Endothelial cell of umbilical vein (primary cell): ENCODE measurements at regions not wholly inside any gene's neighbourhood (a gene's known extent, or its start where the extent isn't known, plus 50 kb on each side); places are given as distances from the start of the nearest gene placed in this dataset.

ENCODE experiments used
- BruUV-seq: library from RNA; stranded (reverse); fragments of 400-500 nt; replicated peaks from 2 replicates; lab custom pipeline; 2021; lab: Mats Ljungman, UMichigan
- CTCF ChIA-PET: fragments of 300-600, 350-600 bp; sonication (Branson Sonifier 250); formaldehyde crosslinking; loops from one replicate; lab custom pipeline; 2021; ENCODE audit warnings: antibody characterized with exemption, inconsistent platforms; lab: Charles Lee
- POLR2A ChIA-PET: fragments of 300-600, 350-600 bp; sonication (Branson Sonifier 250); formaldehyde crosslinking; loops from one replicate; lab custom pipeline; 2021; ENCODE audit warnings: antibody characterized with exemption, inconsistent platforms; lab: Charles Lee
- DNase-seq: peaks from one replicate; pipeline ENCODE4 v3.0.0-alpha.2; 2011; ENCODE audit warnings: low read depth, low spot score
- FAIRE-seq: peaks from 2 replicates; lab custom pipeline; 2011; peaks lifted over from hg19 to GRCh38; lab: Jason Lieb, UNC
- H2AFZ ChIP-seq: 2 replicates; pipeline ENCODE4 v1.6.0; 2012; ENCODE audit warnings: low read depth, low read length, control low read depth, inconsistent platforms
- H3K27ac ChIP-seq: 2 replicates; pipeline ENCODE4 v1.5.1; 2011; ENCODE audit warnings: low read depth, mild to moderate bottlenecking, control low read depth, low read length, moderate library complexity; ENCODE audit not compliant: insufficient read depth
- H3K27me3 ChIP-seq, 2 experiments: 2 replicates each; pipeline versions ENCODE4 v1.6.0 to v1.6.1; 2011; ENCODE audit warnings: low read length in 2 of 2, mixed read lengths in 1 of 2; ENCODE audit not compliant: control insufficient read depth in 2 of 2, insufficient read depth in 2 of 2
- H3K36me3 ChIP-seq, 2 experiments: 2 replicates in 1 of 2; 3 replicates in 1 of 2; pipeline ENCODE4 v1.5.1; 2011; ENCODE audit warnings: low read length in 2 of 2, mild to moderate bottlenecking in 1 of 2, moderate library complexity in 1 of 2; ENCODE audit not compliant: control insufficient read depth in 2 of 2, insufficient read depth in 2 of 2; ENCODE audit errors: extremely low read depth in 1 of 2
- H3K4me1 ChIP-seq: 3 replicates; pipeline ENCODE4 v1.5.1; 2011; ENCODE audit warnings: mild to moderate bottlenecking, low read length; ENCODE audit not compliant: control insufficient read depth, insufficient read depth; ENCODE audit errors: extremely low read depth
- H3K4me2 ChIP-seq: 2 replicates; pipeline ENCODE4 v1.6.1; 2011; ENCODE audit warnings: low read length, control low read depth, mixed read lengths; ENCODE audit not compliant: insufficient read depth
- H3K4me3 ChIP-seq, 3 experiments: fragments of 200-600 bp in 1 of 3; sonication (generic), shearing (Covaris generic) in 1 of 3; replicated peaks in 1 of 3; 2 replicates each; pipeline ENCODE4 v1.5.1; 2011 to 2016; ENCODE audit warnings: control low read depth in 3 of 3, low read length in 3 of 3, mild to moderate bottlenecking in 2 of 3, inconsistent platforms in 1 of 3, low read depth in 1 of 3, moderate library complexity in 1 of 3; ENCODE audit not compliant: insufficient read depth in 1 of 3
- H3K79me2 ChIP-seq: 2 replicates; pipeline ENCODE4 v1.6.0; 2012; ENCODE audit warnings: low read length, inconsistent platforms; ENCODE audit not compliant: control insufficient read depth, insufficient read depth
- H3K9ac ChIP-seq: replicated peaks from 2 replicates; pipeline ENCODE3; 2011; ENCODE audit warnings: low read length, control low read depth; ENCODE audit not compliant: insufficient read depth; ENCODE audit errors: extremely low read depth
- H3K9me1 ChIP-seq: replicated peaks from 3 replicates; pipeline ENCODE4 v1.6.0; 2011; ENCODE audit warnings: mild to moderate bottlenecking, low read length; ENCODE audit not compliant: control insufficient read depth, insufficient read depth; ENCODE audit errors: extremely low read depth
- H3K9me3 ChIP-seq: replicated peaks from 2 replicates; pipeline ENCODE4 v1.5.1; 2012; ENCODE audit warnings: low read length, inconsistent platforms; ENCODE audit not compliant: control insufficient read depth, insufficient read depth
- H4K20me1 ChIP-seq: replicated peaks from 2 replicates; pipeline ENCODE3; 2011; ENCODE audit warnings: mild to moderate bottlenecking, low read length; ENCODE audit not compliant: control insufficient read depth, insufficient read depth; ENCODE audit errors: extremely low read depth
- CTCF ChIP-seq, 2 donors: IDR thresholded peaks; 1 replicate in 1 of 2; 2 replicates in 1 of 2; pipeline ENCODE4 v1.5.1; 2011; ENCODE audit warnings: low read length in 2 of 2, mild to moderate bottlenecking in 2 of 2, moderate library complexity in 2 of 2, control low read depth in 1 of 2, inconsistent platforms in 1 of 2, low read depth in 1 of 2; ENCODE audit not compliant: insufficient read depth in 1 of 2; ENCODE audit errors: extremely low read depth in 1 of 2
- EZH2 ChIP-seq: IDR thresholded peaks from 2 replicates; pipeline ENCODE4 v1.6.1; 2012; ENCODE audit warnings: borderline replicate concordance, low read depth, mild to moderate bottlenecking, moderate library complexity, low read length, inconsistent platforms; ENCODE audit not compliant: severe bottlenecking
- FOS ChIP-seq: IDR thresholded peaks from 2 replicates; pipeline ENCODE4 v1.6.1; 2011; ENCODE audit warnings: mild to moderate bottlenecking, low read length, moderate library complexity, borderline replicate concordance; ENCODE audit not compliant: insufficient read depth
- GATA2 ChIP-seq: IDR thresholded peaks from 2 replicates; pipeline ENCODE4 v1.7.0; 2011; ENCODE audit warnings: low read depth, mild to moderate bottlenecking, moderate library complexity, mixed read lengths, low read length; ENCODE audit not compliant: insufficient read length, insufficient read depth
- JUN ChIP-seq: IDR thresholded peaks from 2 replicates; pipeline ENCODE4 v1.6.1; 2011; ENCODE audit warnings: borderline replicate concordance, low read depth; ENCODE audit not compliant: insufficient read length, insufficient read depth
- MYC ChIP-seq: IDR thresholded peaks from one replicate; pipeline ENCODE4 v1.6.1; 2011; ENCODE audit warnings: mild to moderate bottlenecking, low read depth, low read length
- POLR2A ChIP-seq: IDR thresholded peaks from 2 replicates; pipeline ENCODE4 v1.6.1; 2012; ENCODE audit warnings: low read depth, mild to moderate bottlenecking, control low read depth, low read length
- POLR2AphosphoS5 ChIP-seq: IDR thresholded peaks from 2 replicates; pipeline ENCODE4 v1.6.1; 2012; ENCODE audit warnings: low read depth, mild to moderate bottlenecking, control low read depth, low read length, moderate library complexity; ENCODE audit not compliant: insufficient read depth
- dilution Hi-C: fragments of 300-500 bp; cut with MboI; formaldehyde crosslinking; loops from one replicate; pipeline ENCODE4 v1.15.0; 2019; ENCODE audit warnings: low sequenced_read_pairs; ENCODE audit not compliant: extremely low pct_ligation_motif_present
- intact Hi-C: fragments of 100-400 bp; cut with micrococcal nuclease; formaldehyde crosslinking; loops from one replicate; pipeline ENCODE4 v1.10.0; 2022
- TF ChIP-seq, protein P1 (sequence below): IDR thresholded peaks from 2 replicates; pipeline ENCODE4 v1.6.1; 2011; ENCODE audit not compliant: insufficient read depth, insufficient read length

DNA sequence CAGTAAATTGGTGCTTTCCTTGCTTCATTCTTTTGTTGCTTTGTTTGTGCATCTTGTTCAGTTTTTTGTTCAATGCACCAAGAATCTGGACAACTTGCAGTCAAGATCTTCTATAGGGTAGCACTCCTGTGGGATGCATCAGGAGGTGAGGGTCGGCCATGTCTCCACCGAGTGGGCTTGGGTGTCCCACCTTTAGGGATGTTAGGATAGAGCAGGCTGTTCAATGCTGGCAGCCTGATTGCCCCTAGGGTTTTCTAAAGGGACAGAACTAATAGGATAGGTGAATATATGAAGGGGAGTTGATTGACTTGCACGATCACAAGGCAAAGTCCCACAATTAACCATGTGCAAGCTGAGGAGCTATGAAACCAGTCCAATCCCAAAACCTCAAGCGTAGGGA, 109.9 kb downstream of the GLRX3 start:
- H3K9me3 ChIP-seq, result peaks cover 2% of the 10 kb centered on the region
- ChIA-PET CTCF (no interaction called here), POLR2A (no interaction called here)
- H3K27ac ChIP-seq, result no peak overlapping the region
- no peaks in the 10 kb centered on the region for H3K79me2 ChIP-seq
- no peaks in the 10 kb centered on the region for H3K27me3 ChIP-seq
- DNase-seq, result no peak
- no peaks in the 10 kb centered on the region for H4K20me1 ChIP-seq
- H3K9me1 ChIP-seq, result no peaks in the 10 kb centered on the region
- no peak for TF ChIP-seq POLR2A
- no peak for TF ChIP-seq JUN
- no peak for TF ChIP-seq FOS
- TF ChIP-seq, protein P1, sequence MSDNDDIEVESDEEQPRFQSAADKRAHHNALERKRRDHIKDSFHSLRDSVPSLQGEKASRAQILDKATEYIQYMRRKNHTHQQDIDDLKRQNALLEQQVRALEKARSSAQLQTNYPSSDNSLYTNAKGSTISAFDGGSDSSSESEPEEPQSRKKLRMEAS, result no peak
- TF ChIP-seq MYC, result no peak
- no peak for TF ChIP-seq EZH2
- TF ChIP-seq GATA2, result no peak
- no peak for TF ChIP-seq POLR2AphosphoS5
- no peak for TF ChIP-seq CTCF (IDR thresholded peaks at IDR 0.05; ENCODE audit: extremely low read depth in 1 of 2, insufficient read depth in 1 of 2, low read depth in 1 of 2, low read length in 2 of 2)
- no peak overlapping the region for H3K9ac ChIP-seq
- intact Hi-C loops (no loop called here), dilution Hi-C loops (no loop called here)
- H3K4me1 ChIP-seq, result no peaks in the 10 kb centered on the region
- no TSS peak for BruUV-seq
- H3K4me2 ChIP-seq, result no peak overlapping the region
- H3K4me3 ChIP-seq, result no peak overlapping the region
- no peaks in the 10 kb centered on the region for H3K36me3 ChIP-seq
- no peak overlapping the region for H2AFZ ChIP-seq
- no peak for FAIRE-seq
